ENCODE measurements at regions not wholly inside any gene's neighbourhood (a gene's known extent, or its start where the extent isn't known, plus 50 kb on each side); places are given as distances from the start of the nearest gene placed in this dataset.

DNA sequence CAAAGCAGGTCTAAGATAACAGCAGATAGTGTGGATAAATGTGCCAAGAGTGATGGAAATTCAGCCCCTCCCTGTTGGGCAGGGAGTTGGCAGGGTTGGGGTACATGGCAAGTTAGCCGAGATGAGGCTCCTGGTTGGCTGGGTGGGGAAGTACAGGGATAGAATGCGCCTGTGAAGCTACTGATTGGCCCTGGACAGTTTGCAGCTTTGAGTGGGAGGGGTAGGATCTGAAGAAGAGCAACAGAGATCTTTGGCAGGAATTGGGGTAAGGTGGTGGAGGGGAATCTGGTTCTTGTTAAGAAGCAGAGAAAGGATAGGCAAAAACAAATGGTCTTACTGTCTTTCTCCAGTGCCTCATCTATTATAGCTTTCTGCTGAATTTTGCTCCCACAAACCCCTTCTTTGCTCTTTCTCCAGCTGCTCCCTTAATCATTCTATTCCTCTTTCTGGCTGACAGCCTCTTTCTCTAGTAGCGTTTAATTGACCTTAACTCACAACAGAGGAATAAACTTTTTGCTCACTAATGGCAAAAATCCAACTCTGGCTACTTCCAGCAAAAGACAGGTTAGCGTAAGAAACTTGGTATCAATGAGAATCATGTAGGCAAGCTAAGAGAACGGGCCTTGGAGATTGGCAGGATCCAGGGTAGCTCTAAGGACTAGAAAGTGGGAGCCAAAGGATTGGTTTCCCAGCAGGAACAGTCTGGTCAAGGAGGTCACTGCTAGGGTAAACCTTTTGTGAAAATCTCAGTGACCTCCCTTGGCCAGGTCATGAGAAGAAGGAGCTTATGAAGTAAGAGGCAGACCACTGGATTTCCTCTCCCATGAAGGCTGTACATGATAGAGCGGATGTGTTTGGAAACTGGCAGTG is 86.3 kb upstream of the CARMIL1 start:
- TF ChIP-seq, protein P1, sequence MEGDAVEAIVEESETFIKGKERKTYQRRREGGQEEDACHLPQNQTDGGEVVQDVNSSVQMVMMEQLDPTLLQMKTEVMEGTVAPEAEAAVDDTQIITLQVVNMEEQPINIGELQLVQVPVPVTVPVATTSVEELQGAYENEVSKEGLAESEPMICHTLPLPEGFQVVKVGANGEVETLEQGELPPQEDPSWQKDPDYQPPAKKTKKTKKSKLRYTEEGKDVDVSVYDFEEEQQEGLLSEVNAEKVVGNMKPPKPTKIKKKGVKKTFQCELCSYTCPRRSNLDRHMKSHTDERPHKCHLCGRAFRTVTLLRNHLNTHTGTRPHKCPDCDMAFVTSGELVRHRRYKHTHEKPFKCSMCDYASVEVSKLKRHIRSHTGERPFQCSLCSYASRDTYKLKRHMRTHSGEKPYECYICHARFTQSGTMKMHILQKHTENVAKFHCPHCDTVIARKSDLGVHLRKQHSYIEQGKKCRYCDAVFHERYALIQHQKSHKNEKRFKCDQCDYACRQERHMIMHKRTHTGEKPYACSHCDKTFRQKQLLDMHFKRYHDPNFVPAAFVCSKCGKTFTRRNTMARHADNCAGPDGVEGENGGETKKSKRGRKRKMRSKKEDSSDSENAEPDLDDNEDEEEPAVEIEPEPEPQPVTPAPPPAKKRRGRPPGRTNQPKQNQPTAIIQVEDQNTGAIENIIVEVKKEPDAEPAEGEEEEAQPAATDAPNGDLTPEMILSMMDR (IDR thresholded peaks at IDR 0.05): no peak
- no peak for TF ChIP-seq POLR2A (IDR thresholded peaks at IDR 0.05)
- TF ChIP-seq POLR2AphosphoS5 (IDR thresholded peaks at IDR 0.05): no peak
